ENCODE measurements at regions not wholly inside any gene's neighbourhood (a gene's known extent, or its start where the extent isn't known, plus 50 kb on each side); places are given as distances from the start of the nearest gene placed in this dataset.

DNA sequence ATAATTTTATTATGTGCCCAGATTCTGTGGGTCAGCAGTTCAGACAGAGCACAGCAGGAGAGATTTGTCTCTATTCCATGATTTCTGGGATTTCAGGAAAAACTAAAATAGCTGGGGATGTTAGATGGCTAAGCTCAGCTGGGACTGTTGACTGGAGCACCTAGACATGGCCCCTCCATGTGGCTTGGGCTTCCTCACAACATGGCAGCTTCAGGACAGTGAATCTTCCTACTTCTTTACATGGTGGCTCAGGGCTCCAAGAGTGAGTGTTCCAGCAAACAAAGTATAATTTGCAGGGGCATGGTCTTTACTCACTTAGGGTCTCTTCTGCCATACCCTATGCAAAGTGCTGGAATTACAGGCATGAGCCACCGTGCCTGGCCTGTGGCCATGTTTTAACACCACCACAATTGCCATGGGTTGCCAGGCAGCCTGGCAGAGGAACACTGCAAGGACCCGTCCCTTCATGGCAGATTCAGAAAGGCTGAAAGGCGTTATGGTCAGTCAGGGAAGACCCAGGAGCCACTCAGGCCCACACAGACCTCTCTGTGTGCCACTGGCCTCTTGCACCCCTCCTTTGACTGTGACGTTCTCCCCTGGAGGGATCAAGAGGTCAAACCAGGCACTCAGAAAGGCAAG, 50.8 kb upstream of the ZMIZ1 start:
- TF ChIP-seq, protein P1, sequence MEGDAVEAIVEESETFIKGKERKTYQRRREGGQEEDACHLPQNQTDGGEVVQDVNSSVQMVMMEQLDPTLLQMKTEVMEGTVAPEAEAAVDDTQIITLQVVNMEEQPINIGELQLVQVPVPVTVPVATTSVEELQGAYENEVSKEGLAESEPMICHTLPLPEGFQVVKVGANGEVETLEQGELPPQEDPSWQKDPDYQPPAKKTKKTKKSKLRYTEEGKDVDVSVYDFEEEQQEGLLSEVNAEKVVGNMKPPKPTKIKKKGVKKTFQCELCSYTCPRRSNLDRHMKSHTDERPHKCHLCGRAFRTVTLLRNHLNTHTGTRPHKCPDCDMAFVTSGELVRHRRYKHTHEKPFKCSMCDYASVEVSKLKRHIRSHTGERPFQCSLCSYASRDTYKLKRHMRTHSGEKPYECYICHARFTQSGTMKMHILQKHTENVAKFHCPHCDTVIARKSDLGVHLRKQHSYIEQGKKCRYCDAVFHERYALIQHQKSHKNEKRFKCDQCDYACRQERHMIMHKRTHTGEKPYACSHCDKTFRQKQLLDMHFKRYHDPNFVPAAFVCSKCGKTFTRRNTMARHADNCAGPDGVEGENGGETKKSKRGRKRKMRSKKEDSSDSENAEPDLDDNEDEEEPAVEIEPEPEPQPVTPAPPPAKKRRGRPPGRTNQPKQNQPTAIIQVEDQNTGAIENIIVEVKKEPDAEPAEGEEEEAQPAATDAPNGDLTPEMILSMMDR (conservative IDR thresholded peaks at IDR 0.05 in 1 of 2, IDR thresholded peaks at IDR 0.05 in 1 of 2; ENCODE audit: extremely low read depth in 1 of 2, insufficient read depth in 1 of 2, low read depth in 1 of 2, low read length in 2 of 2): no peak
- TF ChIP-seq EZH2 (IDR thresholded peaks at IDR 0.05; ENCODE audit: borderline replicate concordance, low read length): no peak

Measured in mammary epithelial cell (primary cell).